ENCODE measurements at regions not wholly inside any gene's neighbourhood (a gene's known extent, or its start where the extent isn't known, plus 50 kb on each side); places are given as distances from the start of the nearest gene placed in this dataset.
A peak's percentile ranks its signal among the peaks of the same experiment; 100 is the strongest.

DNA sequence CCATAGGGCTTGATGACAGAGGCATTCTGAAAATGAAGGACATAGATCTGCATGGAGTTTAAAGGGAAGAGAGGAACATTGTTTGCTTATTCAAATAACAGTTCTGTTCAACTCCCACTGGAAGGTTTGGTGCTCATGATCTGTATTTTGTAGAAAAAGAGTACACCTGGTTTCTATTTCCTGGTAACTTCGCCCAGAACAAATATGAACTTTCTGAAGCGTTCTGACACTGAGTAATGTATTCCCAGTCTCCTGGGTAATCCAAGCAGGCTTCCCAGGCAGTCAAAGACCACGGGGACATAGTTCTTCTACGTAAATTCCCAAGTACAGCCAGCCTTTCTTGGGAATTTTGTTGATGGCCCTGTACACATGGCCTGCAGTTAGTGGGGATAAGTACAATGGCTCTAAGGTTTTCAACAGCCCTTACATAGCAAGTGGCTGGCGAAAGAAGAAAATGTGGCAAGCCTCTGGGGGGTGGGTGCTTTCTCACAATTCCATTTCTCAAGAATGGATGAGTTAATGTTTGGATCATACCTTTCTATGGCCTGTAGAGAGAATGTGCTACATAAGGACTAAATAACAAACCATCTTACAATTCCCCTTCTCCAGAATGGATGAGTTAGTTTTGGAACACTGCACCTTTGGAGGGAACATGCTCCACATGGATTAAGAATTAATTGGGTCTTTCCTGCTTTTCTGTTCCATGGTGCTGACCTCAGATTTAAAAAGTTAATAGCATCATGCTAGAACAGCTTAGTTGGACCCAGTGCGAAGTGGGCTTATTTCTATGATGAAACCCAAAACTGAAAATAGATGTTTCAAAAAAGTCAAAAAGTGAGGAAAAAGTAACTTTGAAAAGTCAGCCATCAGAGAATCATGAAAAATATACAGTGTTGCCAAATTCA is 52.7 kb downstream of the COL6A6 start:
- DNase-seq (ENCODE audit: low read depth) = no peak

DNA sequence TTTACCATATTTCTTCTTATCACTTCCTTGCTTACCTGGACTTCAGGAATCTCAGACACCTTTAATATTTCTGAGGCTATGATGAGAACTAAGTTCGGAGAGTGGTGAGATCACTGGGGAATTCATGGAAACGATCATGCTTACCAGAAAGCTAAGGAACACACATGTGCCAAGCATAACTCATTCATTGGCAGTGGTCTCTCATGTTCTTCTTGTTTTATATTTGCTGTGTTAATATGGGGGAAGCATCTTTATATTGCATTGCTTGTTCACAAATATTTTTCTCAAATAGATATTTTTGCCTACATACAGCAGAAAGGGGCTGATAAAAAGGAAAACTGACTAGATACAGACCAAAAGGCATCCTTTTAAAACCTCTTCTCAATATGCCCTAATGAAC is 55.8 kb downstream of the COL6A6 start:
- no peak for DNase-seq (ENCODE audit: low read depth)

DNA sequence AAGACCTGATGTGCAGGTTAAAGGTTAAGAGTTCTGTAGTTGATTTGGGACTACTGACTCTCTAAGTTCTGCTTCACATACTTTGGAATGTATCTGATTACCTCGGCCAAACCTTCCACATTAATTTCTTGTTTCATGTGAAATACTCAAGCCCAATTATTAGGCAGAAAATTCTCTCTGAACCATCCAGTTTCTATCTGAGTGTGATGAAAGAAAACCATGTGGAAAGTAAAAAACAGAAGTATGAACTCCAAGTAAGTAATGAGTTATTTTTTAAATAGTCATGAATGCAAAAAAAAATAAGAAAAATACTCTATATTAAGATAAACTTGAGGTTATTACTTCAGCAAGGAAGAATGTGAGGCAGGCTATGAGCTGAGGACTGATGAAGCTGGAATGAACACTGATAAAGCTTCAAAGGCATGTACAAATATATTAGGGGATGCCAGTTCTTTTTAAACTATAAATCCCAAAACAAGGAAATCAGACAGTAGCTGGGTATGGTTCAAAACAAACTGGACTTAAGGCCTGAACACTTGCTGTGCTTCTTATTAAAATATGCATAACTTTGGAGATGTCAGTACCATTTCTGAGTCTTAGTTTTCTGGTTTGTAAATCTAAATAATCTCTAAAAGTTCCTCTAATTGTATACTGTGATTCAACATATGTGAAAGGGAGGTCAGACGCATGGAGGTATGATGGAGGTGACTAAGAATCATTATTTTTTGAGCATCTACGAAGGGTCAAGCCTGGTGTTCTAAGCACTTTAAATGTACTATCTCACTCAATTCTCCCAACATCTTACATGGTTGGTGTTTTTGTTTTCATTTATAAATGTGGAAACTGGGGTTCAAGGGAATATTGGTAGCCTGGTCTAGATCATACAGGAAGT is 59.6 kb downstream of the COL6A6 start:
- DNase-seq (ENCODE audit: low read depth) = peak; percentile 67

DNA sequence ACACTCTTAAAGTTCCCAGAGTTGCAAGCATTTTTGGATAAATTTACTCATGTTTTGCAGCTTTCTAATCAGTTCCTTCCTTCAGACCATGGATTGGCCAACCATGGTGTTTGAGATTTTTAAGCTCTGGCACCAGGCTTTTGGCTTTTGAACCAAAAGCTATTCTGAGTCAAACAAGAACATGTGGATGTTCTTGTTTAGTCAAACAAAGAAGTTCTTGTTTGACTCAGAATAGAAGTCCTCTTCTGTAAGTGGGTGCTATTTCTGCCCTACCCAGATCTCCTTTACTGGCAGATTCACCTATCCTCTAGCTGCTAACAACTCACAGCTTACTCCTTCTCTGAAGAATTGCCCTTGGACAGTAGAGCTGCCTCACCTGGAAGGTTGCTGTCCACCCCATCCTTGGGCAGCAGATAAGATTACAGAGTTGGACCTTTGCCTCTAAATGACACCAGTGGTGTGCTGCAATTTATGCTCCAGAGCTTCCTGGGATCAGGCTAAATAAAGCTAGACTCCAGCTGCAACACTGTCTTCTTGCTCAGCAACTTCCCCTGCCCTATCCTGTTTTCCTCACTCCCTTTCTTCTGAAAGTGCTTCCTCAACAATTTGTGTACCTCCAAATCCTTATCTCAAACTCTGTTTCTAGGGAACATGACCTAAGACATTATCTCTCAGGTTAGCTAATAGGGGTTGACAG is 65.6 kb downstream of the COL6A6 start:
- no peak for DNase-seq (ENCODE audit: low read depth)

GRCh38 chr3:130594749-130595148 is 77.8 kb downstream of the COL6A6 start:
- DNase-seq (ENCODE audit: low read depth) = peak; percentile 50

GRCh38 chr3:130596484-130596883 is 79.5 kb downstream of the COL6A6 start:
- no peak for DNase-seq (ENCODE audit: low read depth)

GRCh38 chr3:130601442-130601971 is 84.5 kb downstream of the COL6A6 start:
- DNase-seq (ENCODE audit: low read depth) = peak; percentile 27

DNA sequence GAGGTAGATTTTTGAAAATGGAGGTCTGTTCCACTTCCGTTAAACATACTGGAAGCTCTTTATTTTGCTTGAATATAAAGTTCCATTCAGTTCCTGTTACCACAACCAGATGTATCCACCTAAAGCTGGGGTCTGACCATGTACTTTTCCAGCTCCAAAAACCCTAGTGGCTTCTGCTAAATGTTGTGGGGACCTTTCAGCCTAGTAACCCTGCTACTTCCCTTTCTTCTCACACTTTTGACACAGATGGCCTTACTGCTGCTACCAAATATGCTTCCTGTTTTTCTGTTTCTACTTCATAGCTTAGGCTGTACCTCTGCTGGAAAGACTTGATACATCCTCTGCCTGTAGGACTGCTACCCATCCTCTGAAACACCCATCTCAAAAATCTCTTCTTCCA is 87.8 kb downstream of the COL6A6 start:
- no peak for DNase-seq (ENCODE audit: low read depth)

DNA sequence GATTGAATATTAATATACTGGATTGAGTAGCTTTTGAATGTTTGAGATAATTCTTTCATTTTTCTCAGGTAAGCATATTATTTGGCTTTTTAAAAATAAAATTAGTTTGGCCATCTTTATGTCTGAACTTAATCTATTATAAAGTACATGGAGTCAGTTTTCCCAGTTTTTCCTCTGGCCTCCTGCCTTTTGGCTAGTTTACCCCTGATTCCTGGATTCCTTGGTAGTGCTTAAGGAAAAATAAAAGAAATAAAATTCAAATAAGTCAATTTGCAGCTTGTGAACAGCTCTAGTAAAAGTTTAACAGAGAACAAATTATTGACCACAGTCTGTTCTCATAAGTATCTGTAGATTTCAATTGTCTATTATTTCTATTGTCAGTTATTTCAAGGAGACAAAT is 89.4 kb downstream of the COL6A6 start:
- no peak for DNase-seq (ENCODE audit: low read depth)

DNA sequence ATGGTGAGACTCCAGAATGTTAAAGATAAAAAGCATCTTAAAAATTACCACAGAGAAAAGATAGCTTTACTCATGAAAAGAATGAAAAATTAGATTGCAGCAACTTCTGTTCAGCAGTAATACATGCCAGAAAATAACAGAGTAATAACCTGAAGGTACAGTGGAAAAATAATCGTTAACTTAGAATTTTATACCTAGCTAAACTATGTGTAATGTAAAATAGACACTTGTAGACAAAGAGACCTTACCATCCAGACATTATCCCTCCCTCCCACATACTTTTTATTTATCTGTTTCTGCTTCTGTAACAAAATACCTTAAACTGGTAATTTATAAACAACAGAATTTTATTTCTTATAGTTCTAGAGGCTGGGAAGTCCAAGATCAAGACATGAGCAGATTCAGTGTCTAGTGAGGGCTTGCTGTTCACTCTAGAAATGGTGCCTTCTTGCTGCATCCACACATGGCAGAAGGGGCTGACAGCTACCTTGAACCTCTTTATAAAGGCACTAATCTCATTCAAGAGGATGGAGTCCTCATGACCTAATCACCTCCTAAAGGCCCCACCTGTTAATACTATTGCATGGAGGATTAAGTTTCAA is 90.7 kb downstream of the COL6A6 start:
- no peak for DNase-seq (ENCODE audit: low read depth)

GRCh38 chr3:130609166-130609979 is 92.4 kb downstream of the COL6A6 start:
- DNase-seq (ENCODE audit: low read depth) = no peak

DNA sequence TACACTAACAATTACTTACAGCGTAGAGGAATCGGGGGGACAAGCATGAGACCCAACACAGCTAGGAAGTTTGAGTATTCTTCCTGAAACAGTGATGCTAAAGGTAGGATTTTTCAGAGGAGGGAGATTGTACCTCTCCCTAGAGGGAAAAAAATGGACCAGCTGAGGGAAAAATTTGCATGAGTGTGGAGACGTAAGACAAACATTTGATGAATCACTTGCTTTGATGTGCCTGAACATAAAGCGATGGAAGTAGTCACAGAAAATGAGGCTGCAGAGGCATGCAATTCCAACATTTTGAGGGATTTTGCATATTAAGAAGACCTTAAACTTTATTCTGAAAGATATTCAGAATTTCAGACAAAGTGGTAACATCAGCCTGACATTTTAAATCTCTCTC is 102.2 kb downstream of the COL6A6 start:
- no peak for DNase-seq (ENCODE audit: low read depth)

GRCh38 chr3:130621824-130622223 is 104.8 kb downstream of the COL6A6 start:
- DNase-seq (ENCODE audit: low read depth) = no peak

DNA sequence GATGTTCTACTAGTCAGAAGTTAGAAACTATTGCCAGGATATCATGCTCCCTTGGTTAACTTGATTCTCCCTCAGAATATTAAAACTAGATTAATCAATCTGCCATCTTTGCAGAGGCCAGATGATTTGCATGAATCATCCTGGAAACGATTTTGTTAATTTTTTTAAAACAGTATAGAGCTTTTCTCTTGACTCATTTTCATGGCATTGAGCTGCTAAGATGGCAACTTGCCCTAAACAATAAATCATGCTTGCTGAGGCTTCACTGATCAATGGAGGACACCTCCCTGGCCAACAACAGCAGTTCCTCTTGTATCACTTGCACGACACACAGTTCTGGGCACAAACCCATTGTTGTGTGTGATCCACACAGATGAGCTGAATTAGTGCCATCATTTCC is 109.1 kb downstream of the COL6A6 start:
- DNase-seq (ENCODE audit: low read depth) = no peak

GRCh38 chr3:130627143-130627855 is 110.3 kb downstream of the COL6A6 start:
- no peak for DNase-seq (ENCODE audit: low read depth)

DNA sequence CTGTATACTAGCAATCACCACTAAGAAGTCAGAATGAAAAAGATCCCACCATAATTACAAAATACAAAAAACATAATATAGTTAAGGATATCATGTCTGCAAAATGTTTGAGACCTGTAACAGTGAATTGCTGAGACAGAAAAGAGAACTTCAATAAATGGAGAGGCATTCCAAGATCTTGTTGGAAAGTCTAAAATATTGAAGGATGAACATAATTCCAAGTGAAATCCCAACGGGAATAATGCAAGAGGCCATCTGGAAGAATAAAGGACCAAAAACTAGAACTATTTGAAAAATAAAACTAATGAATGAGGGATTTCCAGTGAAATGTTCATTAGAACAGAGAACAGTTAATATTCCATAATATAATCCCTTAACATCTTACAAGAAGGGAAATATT is 110.9 kb downstream of the COL6A6 start:
- no peak for DNase-seq (ENCODE audit: low read depth)
